PC-3 (cell line): ENCODE measurements at regions not wholly inside any gene's neighbourhood (a gene's known extent, or its start where the extent isn't known, plus 50 kb on each side); places are given as distances from the start of the nearest gene placed in this dataset.

Source experiments
- ATAC-seq: fragments of 200-7000 bp; cut with Tn5 transposase; 2 replicates; pipeline ENCODE4 v1.9.1; 2020; ENCODE audit warnings: mild to moderate bottlenecking, moderate library complexity
- BruUV-seq: library from RNA; stranded (reverse); fragments of 400-500 nt; replicated peaks from 2 replicates; lab custom pipeline; 2021; lab: Mats Ljungman, UMichigan
- CTCF ChIA-PET: fragments of 300-600 bp; sonication (Branson Sonifier 250); formaldehyde crosslinking; loops from one replicate; lab custom pipeline; 2022; ENCODE audit warnings: antibody characterized with exemption; lab: Charles Lee
- POLR2A ChIA-PET: fragments of 300-600 bp; sonication (Branson Sonifier 250); formaldehyde crosslinking; loops from one replicate; lab custom pipeline; 2022; ENCODE audit warnings: antibody characterized with exemption; ENCODE audit not compliant: unreplicated experiment; lab: Charles Lee
- DNase-seq: peaks from one replicate; pipeline ENCODE4 v3.0.0-alpha.2; 2015
- H2AFZ ChIP-seq: fragments of 300-600 bp; sonication (generic); 2 replicates; pipeline ENCODE4 v1.6.0; 2016; ENCODE audit warnings: antibody characterized with exemption, low read length
- H3F3A ChIP-seq: fragments of 300-600 bp; sonication (generic); one replicate; pipeline ENCODE4 v1.6.0; 2017; ENCODE audit warnings: antibody characterized with exemption, low read length, control low read depth, mild to moderate bottlenecking; ENCODE audit not compliant: unreplicated experiment
- H3K27ac ChIP-seq: fragments of 300-600 bp; sonication (generic); 2 replicates; pipeline ENCODE4 v1.5.1; 2016; ENCODE audit warnings: mild to moderate bottlenecking, low read length
- H3K27me3 ChIP-seq: fragments of 300-600 bp; sonication (generic); 2 replicates; pipeline ENCODE4 v1.6.1; 2016; ENCODE audit warnings: low read length, mixed read lengths
- H3K36me3 ChIP-seq: fragments of 300-600 bp; sonication (generic); 2 replicates; pipeline ENCODE4 v1.6.1; 2016; ENCODE audit warnings: low read depth, mixed run types, low read length, mixed read lengths
- H3K4me1 ChIP-seq: fragments of 300-600 bp; sonication (generic); 2 replicates; pipeline ENCODE4 v1.5.1; 2016; ENCODE audit warnings: low read length; ENCODE audit not compliant: insufficient read depth
- H3K4me2 ChIP-seq: fragments of 300-600 bp; sonication (generic); 2 replicates; pipeline ENCODE4 v1.6.0; 2016; ENCODE audit warnings: low read length
- H3K4me3 ChIP-seq: fragments of 300-600 bp; sonication (generic); 2 replicates; pipeline ENCODE4 v1.5.1; 2016; ENCODE audit warnings: mild to moderate bottlenecking, low read length, mixed read lengths
- H3K79me2 ChIP-seq: fragments of 300-600 bp; sonication (generic); 2 replicates; pipeline ENCODE4 v1.6.1; 2017; ENCODE audit warnings: low read length, mixed read lengths
- H3K9ac ChIP-seq: fragments of 300-600 bp; sonication (generic); 2 replicates; pipeline ENCODE4 v1.6.0; 2016; ENCODE audit warnings: mild to moderate bottlenecking, low read length
- H3K9me2 ChIP-seq: fragments of 300-600 bp; sonication (generic); replicated peaks from 2 replicates; pipeline ENCODE4 v1.6.1; 2016; ENCODE audit warnings: mixed run types, low read length, mixed read lengths
- H3K9me3 ChIP-seq: fragments of 300-600 bp; sonication (generic); 2 replicates; pipeline ENCODE4 v1.6.1; 2016; ENCODE audit warnings: low read length, mixed read lengths
- H4K20me1 ChIP-seq: fragments of 300-600 bp; sonication (generic); 2 replicates; pipeline ENCODE4 v1.6.1; 2016; ENCODE audit warnings: low read length, mixed read lengths
- CTCF ChIP-seq: fragments of 300-600 bp; sonication (generic); conservative IDR thresholded peaks from 2 replicates; pipeline ENCODE4 v1.5.1; 2017; ENCODE audit warnings: antibody characterized with exemption, low read depth, mild to moderate bottlenecking, low read length
- EZH2 ChIP-seq: fragments of 300-600 bp; sonication (generic); IDR thresholded peaks from one replicate; pipeline ENCODE4 v1.6.1; 2017; ENCODE audit warnings: antibody characterized with exemption, mild to moderate bottlenecking, low read length; ENCODE audit not compliant: unreplicated experiment
- EZH2phosphoT487 ChIP-seq: fragments of 300-600 bp; sonication (generic); IDR thresholded peaks from 2 replicates; pipeline ENCODE4 v1.6.1; 2018; ENCODE audit warnings: mild to moderate bottlenecking, antibody characterized with exemption, low read length, borderline replicate concordance
- intact Hi-C: fragments of 100-400 bp; cut with micrococcal nuclease; formaldehyde crosslinking; loops from 2 replicates; pipeline ENCODE4 v1.9.0; 2023

GRCh38 chr6:140300331-140300730, 925.9 kb upstream of the CITED2 start:
- BruUV-seq: no TSS peak
- TF ChIP-seq EZH2phosphoT487: no peak
- intact Hi-C loops: no loop called here
- H3K4me3 ChIP-seq: no peak overlapping the region
- no peaks in the 10 kb centered on the region for H3K36me3 ChIP-seq
- POLR2A ChIA-PET: no interaction called here
- H4K20me1 ChIP-seq: no peaks in the 10 kb centered on the region
- H3F3A ChIP-seq: no peaks in the 10 kb centered on the region
- no peak overlapping the region for H2AFZ ChIP-seq
- H3K79me2 ChIP-seq: no peaks in the 10 kb centered on the region
- no peak overlapping the region for H3K9ac ChIP-seq
- no peak overlapping the region for H3K27ac ChIP-seq
- no peaks in the 10 kb centered on the region for H3K27me3 ChIP-seq
- DNase-seq: no peak
- CTCF ChIA-PET: no interaction called here
- H3K4me1 ChIP-seq: peaks cover 5% of the 10 kb centered on the region
- 0 out of 2 replicates have a peak, but pooled peaks cover 4% of the 10 kb centered on the region for H3K9me2 ChIP-seq
- ATAC-seq: no peak
- H3K9me3 ChIP-seq: no peaks in the 10 kb centered on the region
- H3K4me2 ChIP-seq: no peak overlapping the region

GRCh38 chr6:140289186-140289585, 914.7 kb upstream of the CITED2 start:
- intact Hi-C loops: no loop called here
- no peak for ATAC-seq

DNA sequence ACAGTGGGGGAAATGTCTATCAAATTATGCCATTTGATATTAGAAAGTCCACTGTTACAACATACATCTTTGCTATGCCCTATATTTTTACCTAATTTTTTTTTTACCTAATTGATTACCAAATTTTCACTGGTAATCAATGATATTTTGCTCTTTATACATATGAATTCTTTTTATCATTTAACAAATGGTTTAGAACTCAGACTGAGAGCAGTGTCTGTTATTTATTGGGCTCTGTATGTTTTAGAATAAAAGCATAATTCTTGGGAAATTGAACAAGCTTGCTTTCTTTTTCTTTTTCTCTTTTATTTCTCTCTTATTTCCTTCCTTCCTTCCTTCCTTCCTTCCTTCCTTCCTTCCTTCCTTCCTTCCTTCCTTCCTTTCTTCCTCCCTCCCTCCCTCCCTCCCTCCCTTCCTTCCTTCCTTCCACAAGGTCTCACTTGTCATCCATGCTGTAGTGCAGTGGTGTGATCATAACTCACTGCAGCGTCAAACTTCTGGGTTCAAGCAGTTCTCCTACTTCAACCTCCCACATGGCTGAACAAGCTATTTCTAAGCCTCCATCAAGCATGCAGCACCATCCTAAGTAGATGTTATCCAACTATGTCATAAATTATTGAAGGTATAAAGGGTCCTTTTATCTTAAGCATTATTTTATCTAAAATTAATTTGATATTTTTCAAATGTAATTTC, 911.7 kb upstream of the CITED2 start:
- no peak for ATAC-seq
- no peak overlapping the region for H3K4me2 ChIP-seq
- no peaks in the 10 kb centered on the region for H4K20me1 ChIP-seq
- no peak overlapping the region for H2AFZ ChIP-seq
- no peaks in the 10 kb centered on the region for H3K79me2 ChIP-seq
- TF ChIP-seq CTCF (no peak), EZH2 (no peak)
- H3K36me3 ChIP-seq: no peaks in the 10 kb centered on the region
- no peaks in the 10 kb centered on the region for H3K27me3 ChIP-seq
- ChIA-PET CTCF (no interaction called here), POLR2A (no interaction called here)
- intact Hi-C loops: no loop called here
- H3K9me3 ChIP-seq: no peaks in the 10 kb centered on the region
- no peaks in the 10 kb centered on the region for H3K9me2 ChIP-seq
- H3K9ac ChIP-seq: no peak overlapping the region
- H3K27ac ChIP-seq: no peak overlapping the region
- H3K4me1 ChIP-seq: no peaks in the 10 kb centered on the region
- no peak overlapping the region for H3K4me3 ChIP-seq
- no peaks in the 10 kb centered on the region for H3F3A ChIP-seq
- BruUV-seq: no TSS peak
- DNase-seq: no peak

More at GRCh38 chr6:140289186-140289585, 914.7 kb upstream of the CITED2 start:
- no peak for TF ChIP-seq EZH2phosphoT487
- no peak for TF ChIP-seq CTCF
- TF ChIP-seq EZH2: no peak
- H3K4me3 ChIP-seq: no peak overlapping the region
- POLR2A ChIA-PET: interaction anchor here (0.6 kb wide), 1 partner anchor 18 kb away, joined by 6 read pairs; no protein-coding TSS in a partner anchor
- DNase-seq: no peak
- no peaks in the 10 kb centered on the region for H3F3A ChIP-seq
- H2AFZ ChIP-seq: no peak overlapping the region
- H3K4me1 ChIP-seq: no peaks in the 10 kb centered on the region
- CTCF ChIA-PET: no interaction called here
- H3K27me3 ChIP-seq: no peaks in the 10 kb centered on the region
- no peak overlapping the region for H3K9ac ChIP-seq
- no peaks in the 10 kb centered on the region for H3K9me2 ChIP-seq
- H4K20me1 ChIP-seq: no peaks in the 10 kb centered on the region
- H3K9me3 ChIP-seq: no peaks in the 10 kb centered on the region
- no peaks in the 10 kb centered on the region for H3K79me2 ChIP-seq
- H3K36me3 ChIP-seq: no peaks in the 10 kb centered on the region
- no TSS peak for BruUV-seq
- H3K27ac ChIP-seq: no peak overlapping the region
- no peak overlapping the region for H3K4me2 ChIP-seq
